Mesendoderm (in vitro differentiated cells): ENCODE measurements at regions not wholly inside any gene's neighbourhood (a gene's known extent, or its start where the extent isn't known, plus 50 kb on each side); places are given as distances from the start of the nearest gene placed in this dataset.

Source experiments
- DNase-seq: peaks from one replicate; pipeline ENCODE4 v3.0.0; 2013
- H2AK5ac ChIP-seq: 2 replicates; pipeline ENCODE4 v1.6.1; 2013; ENCODE audit warnings: low read length, inconsistent platforms
- H2BK120ac ChIP-seq: 2 replicates; pipeline ENCODE4 v1.6.1; 2013; ENCODE audit warnings: low read depth, mild to moderate bottlenecking, low read length, moderate library complexity, mixed read lengths
- H2BK15ac ChIP-seq: replicated peaks from 2 replicates; pipeline ENCODE4 v1.6.1; 2013; ENCODE audit warnings: low read depth, mild to moderate bottlenecking, moderate library complexity
- H2BK5ac ChIP-seq: 2 replicates; pipeline ENCODE4 v1.6.1; 2013; ENCODE audit warnings: low read length, inconsistent platforms
- H3K18ac ChIP-seq: 2 replicates; pipeline ENCODE4 v1.6.1; 2013; ENCODE audit warnings: mild to moderate bottlenecking, low read length, mixed read lengths
- H3K23ac ChIP-seq: one replicate; pipeline ENCODE4 v1.6.1; 2013; ENCODE audit warnings: low read length
- H3K27ac ChIP-seq: 2 replicates; pipeline ENCODE4 v1.5.1; 2013; ENCODE audit warnings: low read depth, mild to moderate bottlenecking, inconsistent platforms, low read length, moderate library complexity
- H3K27me3 ChIP-seq: 2 replicates; pipeline ENCODE4 v1.6.1; 2013; ENCODE audit warnings: low read length, control low read depth, mild to moderate bottlenecking, inconsistent platforms; ENCODE audit not compliant: insufficient read depth, poor library complexity
- H3K36me3 ChIP-seq: 2 replicates; pipeline ENCODE4 v1.6.1; 2013; ENCODE audit warnings: low read length, inconsistent platforms; ENCODE audit not compliant: control insufficient read depth, insufficient read depth
- H3K4ac ChIP-seq: one replicate; pipeline ENCODE4 v1.6.1; 2013; ENCODE audit warnings: low read depth, mild to moderate bottlenecking, low read length, moderate library complexity
- H3K4me1 ChIP-seq: 2 replicates; pipeline ENCODE4 v1.6.1; 2013; ENCODE audit warnings: low read depth, low read length, inconsistent platforms; ENCODE audit not compliant: control insufficient read depth
- H3K4me2 ChIP-seq: 2 replicates; pipeline ENCODE4 v1.6.1; 2013; ENCODE audit warnings: low read length
- H3K4me3 ChIP-seq: 2 replicates; pipeline ENCODE4 v1.5.1; 2013; ENCODE audit warnings: mild to moderate bottlenecking, low read length
- H3K56ac ChIP-seq: one replicate; pipeline ENCODE4 v1.6.1; 2013; ENCODE audit warnings: low read length
- H3K79me1 ChIP-seq: 2 replicates; pipeline ENCODE4 v1.6.1; 2013; ENCODE audit warnings: low read length, inconsistent platforms
- H3K79me2 ChIP-seq: 2 replicates; pipeline ENCODE4 v1.6.1; 2013; ENCODE audit warnings: mild to moderate bottlenecking, low read length; ENCODE audit not compliant: control insufficient read depth, insufficient read depth
- H3K9ac ChIP-seq: 2 replicates; pipeline ENCODE4 v1.6.1; 2013; ENCODE audit warnings: low read length, inconsistent platforms
- H4K5ac ChIP-seq: one replicate; pipeline ENCODE4 v1.6.1; 2013; ENCODE audit warnings: low read length
- H4K8ac ChIP-seq: one replicate; pipeline ENCODE4 v1.6.1; 2013; ENCODE audit warnings: low read depth, mild to moderate bottlenecking, control low read depth, low read length, moderate library complexity
- WGBS: extraction: QIAGEN DNeasy Blood & Tissue Kit; methylation state at CpG from one replicate; pipeline ENCODE4 v1.1.7; 2013; ENCODE audit warnings: low lambda C conversion rate, missing lambda C conversion rate; ENCODE audit not compliant: insufficient coverage; ENCODE audit errors: extremely low coverage; 5-methylcytosine and 5-hydroxymethylcytosine counted together

DNA sequence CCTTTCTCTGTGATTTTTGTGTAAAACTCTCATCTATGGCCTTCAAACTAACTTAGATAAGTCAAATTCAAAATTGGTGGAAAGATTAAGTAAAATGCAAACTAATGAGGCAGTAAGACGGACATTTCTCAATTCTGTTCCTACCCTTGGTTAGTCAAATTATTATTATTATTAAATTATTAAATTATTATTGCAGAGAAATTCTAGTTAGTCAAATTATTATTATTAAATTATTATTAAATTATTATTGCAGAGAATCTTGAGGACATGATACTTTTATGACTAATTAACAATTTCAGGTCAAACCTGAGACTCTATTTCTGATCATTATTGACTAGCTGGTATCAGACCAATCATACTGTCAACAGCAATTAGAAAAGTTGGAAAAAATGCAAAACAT, 845.0 kb upstream of the NECTIN3 start:
- H3K79me2 ChIP-seq, result no peaks in the 10 kb centered on the region
- H3K56ac ChIP-seq, result no peak overlapping the region
- H3K4me3 ChIP-seq, result no peak overlapping the region
- H3K23ac ChIP-seq, result no peak overlapping the region
- no peak overlapping the region for H3K27ac ChIP-seq
- no peak overlapping the region for H2AK5ac ChIP-seq
- no peak overlapping the region for H3K9ac ChIP-seq
- DNase-seq, result no peak
- WGBS, result no CpG with 5 or more reads among the region's 1 CpG
- no peak overlapping the region for H2BK5ac ChIP-seq
- no peak overlapping the region for H3K4me2 ChIP-seq
- no peaks in the 10 kb centered on the region for H3K27me3 ChIP-seq
- H3K18ac ChIP-seq, result no peak overlapping the region
- no peak overlapping the region for H4K8ac ChIP-seq
- no peak overlapping the region for H2BK15ac ChIP-seq
- no peak overlapping the region for H3K4ac ChIP-seq
- H4K5ac ChIP-seq, result no peak overlapping the region
- no peaks in the 10 kb centered on the region for H3K36me3 ChIP-seq
- H3K79me1 ChIP-seq, result no peaks in the 10 kb centered on the region
- H3K4me1 ChIP-seq, result no peaks in the 10 kb centered on the region
- H2BK120ac ChIP-seq, result no peak overlapping the region

GRCh38 chr3:110227991-110228390, 843.6 kb upstream of the NECTIN3 start:
- Histone ChIP-seq H2BK120ac (no peak overlapping the region), H3K18ac (no peak overlapping the region), H2BK15ac (no peak overlapping the region), H3K23ac (no peak overlapping the region), H3K36me3 (no peaks in the 10 kb centered on the region), H3K79me2 (no peaks in the 10 kb centered on the region), H3K79me1 (no peaks in the 10 kb centered on the region), H2AK5ac (no peak overlapping the region), H3K9ac (no peak overlapping the region), H3K27me3 (no peaks in the 10 kb centered on the region), H2BK5ac (no peak overlapping the region), H3K4me3 (no peak overlapping the region), H4K8ac (no peak overlapping the region), H4K5ac (no peak overlapping the region), H3K4me2 (no peak overlapping the region), H3K27ac (no peak overlapping the region), H3K4me1 (no peaks in the 10 kb centered on the region), H3K56ac (no peak overlapping the region), H3K4ac (no peak overlapping the region)
- no peak for DNase-seq
- no CpG with 5 or more reads among the region's 4 CpGs for WGBS

GRCh38 chr3:110234831-110235230, 836.8 kb upstream of the NECTIN3 start:
- no peak overlapping the region for H3K4me2 ChIP-seq
- 100% methylated on average over 1 of the region's 4 CpGs for WGBS
- H3K27ac ChIP-seq, result no peak overlapping the region
- no peak overlapping the region for H4K5ac ChIP-seq
- H3K4me1 ChIP-seq, result no peaks in the 10 kb centered on the region
- no peaks in the 10 kb centered on the region for H3K36me3 ChIP-seq
- H4K8ac ChIP-seq, result no peak overlapping the region
- no peaks in the 10 kb centered on the region for H3K79me2 ChIP-seq
- H2BK120ac ChIP-seq, result no peak overlapping the region
- H3K56ac ChIP-seq, result no peak overlapping the region
- H3K4me3 ChIP-seq, result no peak overlapping the region
- no peaks in the 10 kb centered on the region for H3K27me3 ChIP-seq
- H3K79me1 ChIP-seq, result no peaks in the 10 kb centered on the region
- H3K18ac ChIP-seq, result no peak overlapping the region
- DNase-seq, result no peak
- no peak overlapping the region for H2BK15ac ChIP-seq
- no peak overlapping the region for H3K4ac ChIP-seq
- no peak overlapping the region for H3K23ac ChIP-seq
- H3K9ac ChIP-seq, result no peak overlapping the region
- H2AK5ac ChIP-seq, result no peak overlapping the region
- no peak overlapping the region for H2BK5ac ChIP-seq

DNA sequence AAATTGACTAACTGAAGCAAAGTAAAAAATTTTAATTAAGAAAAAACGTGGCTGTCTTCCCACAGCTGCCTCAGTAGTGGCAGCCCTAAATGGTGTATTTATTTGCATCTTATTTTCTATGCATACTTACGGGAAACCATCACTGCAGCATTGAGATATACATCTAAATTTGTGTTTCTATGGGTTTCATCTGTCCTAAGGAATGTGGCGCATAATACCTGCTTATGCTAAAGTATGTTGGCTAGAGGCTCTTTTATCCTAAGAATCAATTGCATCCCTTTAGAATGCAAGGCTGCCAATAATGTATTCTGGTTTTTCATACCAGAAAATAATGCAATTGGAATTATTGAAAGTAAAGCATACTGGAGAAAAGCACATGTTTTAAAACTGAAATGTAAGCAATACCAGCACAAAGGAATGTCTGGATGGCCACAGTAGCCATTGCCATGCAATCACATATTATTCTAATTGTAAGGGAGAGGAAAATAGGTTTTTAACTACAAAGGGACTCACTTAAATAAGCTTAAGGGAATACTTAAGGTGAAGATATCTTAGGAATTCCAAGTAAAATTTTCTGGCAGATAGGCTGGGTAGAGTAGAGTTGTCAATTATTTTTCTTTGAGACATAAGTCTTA, 834.5 kb upstream of the NECTIN3 start:
- no peak overlapping the region for H3K4me2 ChIP-seq
- H3K4me1 ChIP-seq, result no peaks in the 10 kb centered on the region
- no peak overlapping the region for H3K56ac ChIP-seq
- H3K79me2 ChIP-seq, result no peaks in the 10 kb centered on the region
- WGBS, result no CpG with 5 or more reads among the region's 3 CpGs
- H2BK5ac ChIP-seq, result no peak overlapping the region
- no peaks in the 10 kb centered on the region for H3K79me1 ChIP-seq
- no peak overlapping the region for H3K23ac ChIP-seq
- no peaks in the 10 kb centered on the region for H3K36me3 ChIP-seq
- no peak overlapping the region for H3K4ac ChIP-seq
- H3K27ac ChIP-seq, result no peak overlapping the region
- no peak overlapping the region for H3K9ac ChIP-seq
- H2BK15ac ChIP-seq, result no peak overlapping the region
- peak; percentile 49 for DNase-seq
- H2BK120ac ChIP-seq, result no peak overlapping the region
- no peak overlapping the region for H4K8ac ChIP-seq
- H3K4me3 ChIP-seq, result no peak overlapping the region
- H4K5ac ChIP-seq, result no peak overlapping the region
- H3K18ac ChIP-seq, result no peak overlapping the region
- no peak overlapping the region for H2AK5ac ChIP-seq
- H3K27me3 ChIP-seq, result no peaks in the 10 kb centered on the region

DNA sequence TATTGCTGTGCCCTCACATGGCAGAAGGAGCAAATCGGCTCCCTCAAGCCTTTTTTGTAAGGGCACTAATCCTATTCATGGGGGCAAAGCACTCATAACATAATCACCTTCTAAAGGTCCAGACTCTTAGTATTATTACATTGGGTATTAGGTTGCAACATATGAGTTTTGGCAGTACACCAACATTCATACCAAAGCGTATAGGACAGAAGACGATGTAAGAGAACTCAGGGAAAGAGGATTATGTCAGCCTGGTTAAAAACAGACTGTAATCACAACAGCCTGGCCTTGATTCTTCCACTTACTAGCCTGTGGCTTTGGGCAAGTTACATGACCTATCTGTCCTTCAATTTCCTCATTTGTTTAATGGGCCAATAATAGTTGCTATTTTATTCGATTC, 828.5 kb upstream of the NECTIN3 start:
- Histone ChIP-seq H4K8ac (no peak overlapping the region), H3K4me3 (no peak overlapping the region), H3K23ac (no peak overlapping the region), H2AK5ac (no peak overlapping the region), H3K18ac (no peak overlapping the region), H3K9ac (no peak overlapping the region), H2BK120ac (no peak overlapping the region), H3K4me1 (no peaks in the 10 kb centered on the region), H3K4me2 (no peak overlapping the region), H2BK5ac (no peak overlapping the region), H3K79me2 (no peaks in the 10 kb centered on the region), H4K5ac (no peak overlapping the region), H3K79me1 (no peaks in the 10 kb centered on the region), H3K56ac (no peak overlapping the region), H3K4ac (no peak overlapping the region), H3K36me3 (no peaks in the 10 kb centered on the region), H3K27me3 (no peaks in the 10 kb centered on the region), H3K27ac (no peak overlapping the region), H2BK15ac (no peak overlapping the region)
- WGBS, result no CpG with 5 or more reads among the region's 4 CpGs
- no peak for DNase-seq

GRCh38 chr3:110246796-110247376, 824.7 kb upstream of the NECTIN3 start:
- Histone ChIP-seq H3K79me1 (no peaks in the 10 kb centered on the region), H3K4me3 (no peak overlapping the region), H2BK15ac (no peak overlapping the region), H3K36me3 (no peaks in the 10 kb centered on the region), H3K9ac (no peak overlapping the region), H3K23ac (no peak overlapping the region), H3K79me2 (no peaks in the 10 kb centered on the region), H3K18ac (no peak overlapping the region), H3K27me3 (no peaks in the 10 kb centered on the region), H3K4ac (no peak overlapping the region), H4K5ac (no peak overlapping the region), H2BK120ac (no peak overlapping the region), H3K4me1 (no peaks in the 10 kb centered on the region), H2BK5ac (no peak overlapping the region), H3K27ac (no peak overlapping the region), H4K8ac (no peak overlapping the region), H2AK5ac (no peak overlapping the region), H3K56ac (no peak overlapping the region), H3K4me2 (no peak overlapping the region)
- WGBS, result no CpG with 5 or more reads among the region's 2 CpGs
- DNase-seq, result no peak
